ENCODE measurements at regions not wholly inside any gene's neighbourhood (a gene's known extent, or its start where the extent isn't known, plus 50 kb on each side); places are given as distances from the start of the nearest gene placed in this dataset.
"Not testable (repeated sequence)": the region's sequence is repeated elsewhere in the genome, so short reads cannot be mapped to it uniquely, and the experiment has no call there.

- FAIRE-seq: no peak
These were observed 154.2 kb downstream of the FHIP1A start for GRCh38 chr4:151563194-151563593.

- no peak for FAIRE-seq
These were observed 155.3 kb downstream of the FHIP1A start for GRCh38 chr4:151564321-151564720.

DNA sequence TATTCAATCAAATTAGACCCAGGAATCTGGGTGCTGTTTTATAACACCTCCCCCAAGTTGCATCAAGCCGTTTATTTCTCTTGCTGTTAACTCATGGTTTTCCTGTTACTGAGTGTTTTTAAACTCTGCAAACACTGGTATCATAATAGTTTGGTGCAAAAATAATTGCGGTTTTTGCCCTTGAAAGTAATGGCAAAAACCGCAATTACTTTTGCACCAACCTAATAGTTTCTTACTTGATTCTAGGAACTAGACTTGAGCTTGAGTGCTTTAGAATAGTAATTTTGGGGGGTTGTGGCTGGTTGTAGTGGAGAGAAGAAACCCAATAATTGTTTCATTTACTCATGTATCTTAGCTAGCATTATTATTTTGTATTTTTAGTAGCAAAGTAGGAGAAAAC, 156.6 kb downstream of the FHIP1A start:
- FAIRE-seq: no peak

GRCh38 chr4:151566053-151566452, 157.1 kb downstream of the FHIP1A start:
- FAIRE-seq: no peak

GRCh38 chr4:151567056-151567455, 158.1 kb downstream of the FHIP1A start:
- no peak for FAIRE-seq

- no peak for FAIRE-seq
These were observed 160.0 kb downstream of the FHIP1A start for GRCh38 chr4:151568966-151569365.

DNA sequence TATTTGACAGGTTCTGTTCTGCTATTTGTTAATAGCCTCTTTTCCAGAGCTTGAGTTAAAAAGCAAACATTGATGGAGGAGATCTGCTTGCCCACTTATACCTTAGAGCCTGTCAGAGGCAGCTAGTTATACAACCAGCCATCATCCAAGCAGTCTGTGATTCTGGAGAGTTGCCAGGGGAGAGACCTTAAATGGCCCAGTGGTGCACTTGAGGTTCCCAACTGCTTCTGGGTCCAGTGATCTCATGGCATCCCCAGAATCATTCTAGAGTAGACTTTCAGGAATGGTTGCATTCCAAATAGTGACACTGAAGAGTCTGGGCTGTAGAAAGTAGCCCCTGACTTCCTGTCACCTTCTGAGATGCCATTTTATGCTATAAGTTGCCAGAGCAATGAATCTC, 160.7 kb downstream of the FHIP1A start:
- FAIRE-seq: no peak

- FAIRE-seq: no peak
These were observed 164.5 kb downstream of the FHIP1A start for GRCh38 chr4:151573474-151573873.

DNA sequence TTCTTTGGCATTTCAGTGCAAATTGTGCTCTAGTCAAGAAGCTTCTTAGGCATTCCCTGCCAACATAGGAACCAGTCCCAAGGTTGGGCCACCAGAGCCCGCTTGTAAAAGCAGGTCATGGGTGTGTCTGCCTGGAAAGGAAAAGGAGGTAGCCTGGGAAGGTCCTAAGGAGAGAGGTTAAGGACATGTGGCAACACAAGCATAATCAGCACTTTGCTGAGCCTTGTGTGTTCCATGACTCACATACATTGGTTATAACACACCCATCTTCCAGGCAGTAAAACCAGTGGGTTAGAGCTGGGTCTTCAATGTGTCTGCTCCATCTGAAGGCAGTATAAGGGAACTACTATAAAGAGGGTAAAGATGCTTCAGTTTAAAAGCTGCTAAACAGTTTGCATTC, 165.0 kb downstream of the FHIP1A start:
- FAIRE-seq: no peak

DNA sequence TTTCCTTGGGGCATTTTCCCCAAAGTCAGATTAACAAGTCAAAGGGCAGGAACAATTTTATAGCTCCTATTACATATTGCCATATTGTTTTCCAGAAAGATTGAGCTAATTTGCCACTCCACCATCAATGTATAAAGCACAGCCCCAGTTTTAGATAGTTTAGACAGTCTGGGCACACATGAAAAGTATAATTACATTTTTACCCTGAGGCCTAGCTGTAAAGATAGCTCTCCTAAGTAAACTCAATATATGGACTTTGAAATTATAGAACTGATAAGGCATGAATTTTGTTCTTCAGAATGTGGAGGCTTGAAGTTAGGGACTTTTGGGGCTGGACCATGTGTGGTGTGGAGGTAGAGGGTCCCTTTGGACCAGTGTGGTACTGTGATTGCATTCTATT, 166.0 kb downstream of the FHIP1A start:
- FAIRE-seq: no peak

- no peak for FAIRE-seq
These were observed 166.7 kb downstream of the FHIP1A start for GRCh38 chr4:151575646-151576045.

DNA sequence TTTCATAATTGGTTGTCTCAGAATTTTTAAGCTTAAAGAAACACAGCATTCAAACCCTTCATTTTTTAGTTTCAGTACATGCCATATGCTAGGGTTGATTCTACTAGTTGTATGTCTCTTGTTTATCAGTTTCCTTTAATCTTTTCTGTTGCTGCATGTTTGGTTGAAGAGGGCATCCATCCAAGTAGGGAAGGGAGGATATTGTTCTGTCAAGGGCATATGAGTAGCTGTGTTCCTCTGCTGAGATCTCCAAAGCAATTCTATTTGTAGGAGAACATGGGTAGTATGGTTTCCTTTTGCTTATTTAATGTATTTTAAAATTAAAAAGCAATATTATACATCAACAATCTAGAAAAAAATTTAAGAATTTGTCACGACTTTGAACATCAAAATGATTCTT, 167.7 kb downstream of the FHIP1A start:
- no peak for FAIRE-seq

DNA sequence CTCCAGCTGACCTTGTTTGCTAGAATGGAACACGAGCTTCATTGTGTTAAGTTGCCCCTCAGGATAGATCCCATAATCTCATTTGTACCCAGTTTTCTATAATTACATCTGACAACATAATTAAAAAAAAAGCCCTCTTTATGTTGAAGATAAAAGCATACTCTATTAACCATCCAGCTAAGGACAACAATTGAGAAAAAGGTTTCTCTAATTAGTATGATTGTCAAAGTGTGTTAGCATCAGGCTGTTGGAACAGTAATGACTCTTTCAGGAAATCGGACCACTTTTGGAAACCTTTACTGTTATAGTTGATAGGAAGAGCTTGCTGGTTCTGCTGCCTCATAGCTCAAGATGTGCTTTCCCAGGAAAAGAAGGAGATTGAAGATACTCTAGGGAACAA, 172.6 kb downstream of the FHIP1A start:
- FAIRE-seq: no peak

GRCh38 chr4:151582098-151582497, 173.1 kb downstream of the FHIP1A start:
- no peak for FAIRE-seq

- no peak for FAIRE-seq
These were observed 174.4 kb downstream of the FHIP1A start for GRCh38 chr4:151583157-151583914.

DNA sequence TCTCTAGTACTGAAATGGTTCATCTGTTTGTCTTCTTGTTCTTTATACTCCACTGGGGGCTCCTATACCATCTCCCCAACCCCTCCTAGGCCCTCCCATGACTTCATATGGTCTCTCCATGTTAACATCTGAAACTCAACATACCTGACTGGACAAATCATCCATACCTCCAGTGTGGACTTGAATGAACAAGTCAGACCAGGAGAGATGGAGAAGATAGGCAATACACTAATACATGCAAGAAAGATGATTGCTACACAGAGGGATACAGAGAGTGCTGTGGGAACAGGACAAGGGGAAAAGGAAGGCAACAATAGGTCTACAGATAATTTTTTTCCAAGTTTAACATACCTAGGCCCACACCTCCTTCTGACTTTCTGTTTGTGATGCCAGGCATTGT, 175.1 kb downstream of the FHIP1A start:
- FAIRE-seq: no peak

- FAIRE-seq: not testable (repeated sequence)
These were observed 165.2 kb downstream of the GATB start for GRCh38 chr4:151595629-151596028.

DNA sequence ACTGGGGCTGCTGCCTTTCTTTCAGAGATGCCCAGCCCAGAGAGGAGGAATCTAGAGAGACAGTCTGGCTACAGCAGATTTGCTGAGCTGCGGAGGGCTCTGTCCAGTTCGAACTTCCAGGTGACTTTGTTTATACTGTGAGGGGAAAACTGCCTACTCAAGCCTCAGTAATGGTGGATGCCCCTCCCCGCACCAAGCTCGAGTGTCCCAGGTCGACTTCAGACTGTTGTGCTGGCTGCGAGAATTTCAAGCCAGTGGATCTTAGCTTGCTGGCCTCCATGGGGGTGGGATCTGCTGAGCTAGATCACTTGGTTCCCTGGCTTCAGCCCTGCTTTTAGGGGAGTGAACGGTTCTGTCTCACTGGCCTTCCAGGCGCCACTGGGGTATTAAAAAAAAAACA, 163.1 kb downstream of the GATB start:
- FAIRE-seq: not testable (repeated sequence)

DNA sequence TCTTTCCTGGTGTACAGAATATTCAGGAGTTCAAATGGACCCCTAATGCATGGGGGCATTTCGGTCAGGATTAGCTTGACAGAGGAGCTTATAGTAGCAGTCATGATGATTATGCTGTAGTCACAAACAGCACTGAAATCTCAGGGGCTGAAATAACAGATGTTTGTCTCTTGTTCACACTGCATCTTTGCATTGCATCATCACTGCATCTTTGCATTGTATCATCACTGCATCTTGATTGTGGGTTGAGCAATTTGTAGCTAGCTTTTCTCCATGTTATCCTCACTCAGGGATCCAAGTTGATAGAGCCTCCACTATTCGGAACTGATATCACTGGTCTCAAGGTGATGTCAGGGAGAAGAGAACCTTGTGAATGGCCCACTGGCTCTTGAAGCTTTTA, 160.9 kb downstream of the GATB start:
- FAIRE-seq: no peak

GRCh38 chr4:151600432-151600831, 160.4 kb downstream of the GATB start:
- no peak for FAIRE-seq

DNA sequence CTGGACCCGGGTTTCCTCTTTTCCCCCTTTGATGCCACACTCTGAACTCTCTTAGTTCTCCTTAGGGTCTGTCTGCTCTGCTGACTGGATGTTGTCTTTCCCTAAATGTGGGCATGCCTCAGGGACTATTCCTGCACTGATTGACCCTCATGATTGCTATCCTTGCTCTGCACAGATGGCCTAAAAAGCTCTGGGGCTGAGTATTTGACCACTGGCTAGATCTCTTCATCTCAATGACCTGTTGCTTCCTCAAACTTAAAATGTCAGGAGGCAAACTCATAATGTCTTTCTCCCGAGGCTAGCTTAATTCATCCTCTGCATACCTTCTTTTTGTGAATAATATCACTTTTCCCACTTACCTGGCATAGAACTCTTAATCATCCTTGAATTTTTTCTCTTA, 157.4 kb downstream of the GATB start:
- FAIRE-seq: no peak

DNA sequence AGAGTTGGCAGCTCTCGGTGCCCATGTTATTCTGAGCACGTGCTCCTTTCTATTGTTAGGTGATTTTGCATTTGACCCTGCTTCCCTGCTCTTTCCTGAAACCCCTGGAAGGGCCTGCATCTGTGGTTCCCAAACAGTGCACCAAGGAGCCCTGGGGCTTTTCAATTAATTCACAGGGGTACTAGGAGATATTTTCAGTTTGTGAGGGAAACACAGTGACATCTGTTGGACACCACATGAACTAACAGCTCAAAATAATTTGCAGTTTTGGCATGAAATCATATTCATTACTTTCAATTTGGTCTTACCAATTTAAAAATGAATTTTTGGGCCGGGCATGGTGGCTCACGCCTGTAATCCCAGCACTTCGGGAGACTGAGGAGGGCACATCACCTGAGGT, 156.6 kb downstream of the GATB start:
- no peak for FAIRE-seq

GRCh38 chr4:151605215-151605614, 155.6 kb downstream of the GATB start:
- FAIRE-seq: no peak

DNA sequence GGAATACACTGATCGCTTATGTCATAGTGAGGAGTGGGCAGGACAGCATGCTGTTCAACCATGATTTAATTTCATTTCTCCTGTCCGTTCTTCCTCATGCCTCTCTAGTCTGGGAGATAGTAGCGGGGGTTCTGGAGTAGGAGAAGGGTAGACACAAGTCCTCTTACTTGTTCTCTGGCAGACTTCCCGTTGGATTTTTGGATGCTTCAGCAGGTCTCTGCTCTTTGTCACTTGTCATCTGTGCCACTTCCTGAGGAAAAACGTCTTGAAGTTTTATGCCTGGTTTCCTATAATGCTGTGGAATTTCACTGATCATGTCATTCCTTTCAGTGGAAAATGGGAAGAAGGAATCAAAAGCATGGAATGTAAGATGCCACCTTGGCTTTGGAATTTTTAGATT, 154.7 kb downstream of the GATB start:
- no peak for FAIRE-seq

- no peak for FAIRE-seq
These were observed 150.6 kb downstream of the GATB start for GRCh38 chr4:151610229-151610628.

Measured in colon (tissue), 2 donors.